ENCODE measurements at regions not wholly inside any gene's neighbourhood (a gene's known extent, or its start where the extent isn't known, plus 50 kb on each side); places are given as distances from the start of the nearest gene placed in this dataset.

DNA sequence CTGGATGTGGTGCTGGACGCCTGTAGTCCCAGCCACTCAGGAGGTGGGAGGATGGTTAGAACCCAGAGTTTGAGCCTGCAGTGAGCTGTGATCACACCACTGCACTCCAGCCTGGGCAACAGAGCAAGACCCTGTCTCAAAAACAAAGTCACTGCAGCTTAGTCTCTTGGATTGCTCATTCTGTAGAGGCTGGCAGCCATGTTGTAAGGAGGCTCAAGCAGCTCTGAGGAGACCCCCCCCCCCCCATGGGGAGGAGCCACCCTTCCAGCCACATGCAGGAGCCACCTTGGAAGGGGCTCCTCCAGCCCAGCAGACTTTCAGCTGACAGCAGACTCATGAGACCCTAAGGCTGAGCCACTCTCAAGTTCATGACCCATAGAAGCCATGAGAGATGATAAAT, 68.4 kb downstream of the FOXL3 start:
- no TSS peak for BruUV-seq (replicated peaks)
- Histone ChIP-seq H4K20me1 (ENCODE audit: control insufficient read depth, insufficient read depth) (no peaks in the 10 kb centered on the region), H3K27me3 (replicated peaks in 1 of 2; ENCODE audit: control insufficient read depth in 2 of 2, insufficient read depth in 2 of 2, low read length in 1 of 2) (no peaks in the 10 kb centered on the region), H3K9me3 (replicated peaks; ENCODE audit: control insufficient read depth, insufficient read depth, low read length) (no peaks in the 10 kb centered on the region; the same call in 2 of the 3 replicates), H3K36me3 (ENCODE audit: control insufficient read depth in 2 of 2, insufficient read depth in 2 of 2, low read length in 1 of 2) (no peaks in the 10 kb centered on the region), H3K79me2 (ENCODE audit: control insufficient read depth, insufficient read depth, low read length) (no peaks in the 10 kb centered on the region), H3K4me1 (ENCODE audit: control insufficient read depth, insufficient read depth, low read length) (no peaks in the 10 kb centered on the region), H3K4me2 (ENCODE audit: control insufficient read depth, insufficient read depth) (no peak overlapping the region), H3K9ac (ENCODE audit: control insufficient read depth, insufficient read depth, low read length) (no peak overlapping the region), H3K27ac (ENCODE audit: control insufficient read depth, insufficient read depth) (no peak overlapping the region), H3K4me3 (no peak overlapping the region), H2AFZ (ENCODE audit: control insufficient read depth, low read depth, low read length) (no peak overlapping the region)
- ATAC-seq (no peak), DNase-seq (ENCODE audit: low read depth, low spot score) (no peak), FAIRE-seq (no peak)
- ChIA-PET CTCF (no interaction called here), POLR2A (no interaction called here), SMC1A (ENCODE audit: uncharacterized antibody, unreplicated experiment) (interaction anchor here (1.1 kb wide), 1 partner anchor 36 kb away, joined by 4 read pairs; no protein-coding TSS in a partner anchor), RAD21 (ENCODE audit: unreplicated experiment) (no interaction called here)
- intact Hi-C loops (cut with micrococcal nuclease; ENCODE audit: unreplicated experiment) (no loop called here), in situ Hi-C loops (cut with MboI) (no loop called here)
- TF ChIP-seq TBL1XR1 (IDR thresholded peaks at IDR 0.05; ENCODE audit: low read depth, low read length) (no peak), FOXM1 (IDR thresholded peaks at IDR 0.05; ENCODE audit: low read depth, low read length) (no peak)
- 0% methylated on average over 1 of the region's 1 CpG for WGBS (ENCODE audit: insufficient coverage, insufficient replicate concordance, low lambda C conversion rate, missing lambda C conversion rate)

DNA sequence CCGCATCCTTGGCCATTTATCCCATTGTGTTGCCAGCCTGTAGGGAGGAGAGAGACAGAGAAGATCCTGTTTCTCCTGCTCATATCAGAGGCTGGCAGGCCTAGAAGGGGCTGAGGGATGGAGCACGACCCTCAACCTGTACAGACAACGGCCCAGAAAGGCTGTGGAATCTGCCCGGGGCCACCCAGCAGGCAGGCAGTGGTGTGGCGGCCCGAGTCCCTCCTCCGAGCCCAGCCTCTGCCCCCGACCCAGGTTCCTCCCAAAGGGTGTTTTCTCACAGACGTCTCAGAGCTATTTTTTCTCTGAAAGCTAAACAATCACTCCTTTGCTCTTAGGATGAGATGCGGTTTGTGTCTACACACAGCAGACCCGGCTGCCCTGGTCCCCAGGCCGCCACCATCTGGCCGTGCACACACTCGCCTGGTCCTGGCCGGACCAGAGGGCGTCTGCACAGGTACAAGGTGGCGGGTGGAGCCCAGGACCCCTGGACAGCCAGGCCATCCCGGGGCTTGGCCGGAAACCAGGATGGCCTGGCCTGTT, 69.3 kb downstream of the FOXL3 start:
- peaks cover 2% of the 10 kb centered on the region; the same call in 2 of the 3 replicates for H3K9me3 ChIP-seq (replicated peaks; ENCODE audit: control insufficient read depth, insufficient read depth, low read length)
- H3K27me3 ChIP-seq (replicated peaks in 1 of 2; ENCODE audit: control insufficient read depth in 2 of 2, insufficient read depth in 2 of 2, low read length in 1 of 2), result no peaks in the 10 kb centered on the region
- in situ Hi-C loops (cut with MboI) (no loop called here), intact Hi-C loops (cut with micrococcal nuclease; ENCODE audit: unreplicated experiment) (no loop called here)
- no peak overlapping the region for H3K4me3 ChIP-seq
- H3K4me1 ChIP-seq (ENCODE audit: control insufficient read depth, insufficient read depth, low read length), result no peaks in the 10 kb centered on the region
- no TSS peak for BruUV-seq (replicated peaks)
- no peak for TF ChIP-seq PAX5 (IDR thresholded peaks at IDR 0.05; ENCODE audit: borderline replicate concordance, low read depth, low read length)
- SMC1A ChIA-PET (ENCODE audit: uncharacterized antibody, unreplicated experiment), result no interaction called here
- no peak overlapping the region for H3K4me2 ChIP-seq (ENCODE audit: control insufficient read depth, insufficient read depth)
- no peak overlapping the region for H2AFZ ChIP-seq (ENCODE audit: control insufficient read depth, low read depth, low read length)
- CTCF ChIA-PET, result no interaction called here
- 37% methylated on average over 17 of the region's 19 CpGs for WGBS (ENCODE audit: insufficient coverage, insufficient replicate concordance, low lambda C conversion rate, missing lambda C conversion rate)
- DNase-seq (ENCODE audit: low read depth, low spot score) (no peak), FAIRE-seq (no peak), ATAC-seq (no peak)
- no peaks in the 10 kb centered on the region for H3K36me3 ChIP-seq (ENCODE audit: control insufficient read depth in 2 of 2, insufficient read depth in 2 of 2, low read length in 1 of 2)
- POLR2A ChIA-PET, result no interaction called here
- no peaks in the 10 kb centered on the region for H3K79me2 ChIP-seq (ENCODE audit: control insufficient read depth, insufficient read depth, low read length)
- no peaks in the 10 kb centered on the region for H4K20me1 ChIP-seq (ENCODE audit: control insufficient read depth, insufficient read depth)
- H3K9ac ChIP-seq (ENCODE audit: control insufficient read depth, insufficient read depth, low read length), result no peak overlapping the region
- H3K27ac ChIP-seq (ENCODE audit: control insufficient read depth, insufficient read depth), result no peak overlapping the region
- RAD21 ChIA-PET (ENCODE audit: unreplicated experiment), result no interaction called here

Data from GM12878 (cell line).